HUES64 (cell line): ENCODE measurements at regions not wholly inside any gene's neighbourhood (a gene's known extent, or its start where the extent isn't known, plus 50 kb on each side); places are given as distances from the start of the nearest gene placed in this dataset.

Experiments
- H3K27ac ChIP-seq: 2 replicates; pipeline ENCODE4 v1.7.0; 2013; ENCODE audit warnings: low read depth, low read length, inconsistent platforms
- H3K27me3 ChIP-seq: 2 replicates; pipeline ENCODE4 v1.6.1; 2013; ENCODE audit warnings: mild to moderate bottlenecking, low read length; ENCODE audit not compliant: insufficient read depth
- H3K36me3 ChIP-seq: 2 replicates; pipeline ENCODE4 v1.6.1; 2013; ENCODE audit warnings: mild to moderate bottlenecking, low read length; ENCODE audit not compliant: insufficient read depth
- H3K4me1 ChIP-seq: 2 replicates; pipeline ENCODE4 v1.6.1; 2013; ENCODE audit warnings: mild to moderate bottlenecking, low read length, moderate library complexity; ENCODE audit not compliant: insufficient read depth
- H3K4me3 ChIP-seq: 2 replicates; pipeline ENCODE4 v1.5.1; 2013; ENCODE audit warnings: mild to moderate bottlenecking, low read length, moderate library complexity
- H3K9ac ChIP-seq: 2 replicates; pipeline ENCODE4 v1.6.1; 2013; ENCODE audit warnings: mild to moderate bottlenecking, low read depth, low read length
- H3K9me3 ChIP-seq: 2 replicates; pipeline ENCODE4 v1.6.1; 2013; ENCODE audit warnings: low read depth, low read length; ENCODE audit not compliant: insufficient read depth
- WGBS: fragments of 150-250, 120-280 bp; methylation state at CpG from one replicate; pipeline ENCODE4 v1.1.7; 2013; ENCODE audit warnings: missing lambda C conversion rate; 5-methylcytosine and 5-hydroxymethylcytosine counted together

DNA sequence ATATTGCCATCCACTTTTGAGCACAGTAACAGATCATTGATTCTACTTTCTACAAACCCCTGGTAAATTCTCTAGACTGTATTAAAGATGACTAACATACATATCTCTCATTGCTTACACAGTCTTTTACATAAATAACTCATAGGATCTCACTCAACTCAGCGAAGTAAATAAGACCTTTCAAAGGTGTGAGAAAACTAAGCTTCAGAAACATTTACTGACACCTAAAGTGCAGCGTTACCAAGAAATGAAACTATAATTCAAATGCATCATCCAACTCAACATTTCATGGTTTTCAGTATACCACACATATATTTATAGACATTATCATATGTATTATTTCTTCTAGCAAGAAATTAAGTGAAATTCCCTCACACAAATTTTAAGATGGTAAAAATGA is 189.8 kb downstream of the METTL4 start:
- WGBS, result 95% methylated on average over 2 of the region's 2 CpGs
- no peak overlapping the region for H3K9ac ChIP-seq
- H3K36me3 ChIP-seq, result no peaks in the 10 kb centered on the region
- H3K4me1 ChIP-seq, result no peaks in the 10 kb centered on the region
- peaks cover 5% of the 10 kb centered on the region; the same call in 1 of the 2 replicates for H3K9me3 ChIP-seq
- H3K4me3 ChIP-seq, result no peak overlapping the region
- H3K27me3 ChIP-seq, result no peaks in the 10 kb centered on the region
- no peak overlapping the region for H3K27ac ChIP-seq

DNA sequence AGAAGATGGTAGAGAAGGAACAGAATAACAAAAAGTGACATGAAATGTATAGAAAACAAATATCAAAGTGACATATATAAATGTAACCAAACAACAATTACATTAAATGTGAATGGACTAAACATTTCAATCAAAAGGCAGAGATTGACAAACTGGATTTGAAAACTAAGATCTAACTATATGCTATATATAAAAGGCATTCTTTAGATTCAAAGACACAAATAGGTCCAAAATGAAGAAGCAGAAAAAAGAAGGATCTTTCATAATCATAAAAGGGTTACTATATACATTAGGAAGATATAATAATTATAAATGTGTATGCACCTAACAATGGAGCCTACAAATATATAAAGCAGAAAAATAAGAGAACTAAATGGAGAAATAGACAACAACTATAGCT is 183.7 kb downstream of the METTL4 start:
- Histone ChIP-seq H3K27ac (no peak overlapping the region), H3K9ac (no peak overlapping the region), H3K27me3 (no peaks in the 10 kb centered on the region), H3K4me3 (no peak overlapping the region), H3K36me3 (no peaks in the 10 kb centered on the region), H3K4me1 (no peaks in the 10 kb centered on the region), H3K9me3 (peaks cover 27% of the 10 kb centered on the region; the same call in 1 of the 2 replicates)

DNA sequence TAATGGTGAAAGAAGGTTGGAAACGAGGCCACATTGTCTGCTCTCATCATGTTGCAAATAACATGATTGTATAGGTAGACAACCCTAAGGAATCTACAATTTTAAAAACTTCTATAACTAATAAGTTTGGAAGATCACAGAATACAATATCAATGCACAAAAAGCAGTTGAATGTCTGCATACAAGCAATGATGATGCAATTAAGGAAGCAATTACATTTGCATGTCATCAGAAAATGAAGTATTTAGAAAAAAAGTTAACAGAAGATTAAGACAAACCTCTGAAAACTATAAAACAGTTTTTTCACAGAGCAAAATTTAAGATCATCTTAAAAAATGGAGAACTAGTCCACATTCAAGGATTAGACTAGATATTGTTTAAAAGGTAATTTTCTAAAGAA is 181.1 kb downstream of the METTL4 start:
- Histone ChIP-seq H3K4me1 (no peaks in the 10 kb centered on the region; the same call in 1 of the 2 replicates), H3K4me3 (no peak overlapping the region), H3K9me3 (peaks cover 27% of the 10 kb centered on the region; the same call in 1 of the 2 replicates), H3K27ac (no peak overlapping the region), H3K27me3 (no peaks in the 10 kb centered on the region), H3K9ac (no peak overlapping the region), H3K36me3 (no peaks in the 10 kb centered on the region)
- WGBS, result no CpG with 5 or more reads among the region's 1 CpG

DNA sequence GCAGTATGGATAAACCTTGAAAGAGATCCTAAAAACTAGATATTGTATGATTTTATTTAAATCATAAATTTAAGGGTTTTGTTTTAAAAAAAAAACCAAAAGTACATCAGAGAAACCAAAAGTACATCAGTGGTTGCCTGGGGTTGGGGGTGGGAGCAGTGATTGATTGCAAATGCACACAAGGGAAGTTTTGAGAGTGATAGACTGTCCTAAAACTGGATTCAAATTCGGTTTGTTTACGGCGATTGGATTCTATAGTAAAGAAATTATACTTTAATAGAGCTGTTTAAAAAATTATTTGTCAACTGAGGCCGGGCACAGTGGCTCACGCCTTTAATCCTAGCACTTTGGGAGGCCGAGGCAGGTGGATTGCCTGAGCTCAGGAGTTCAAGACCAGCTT is 179.8 kb downstream of the METTL4 start:
- WGBS, result 81% methylated on average over 5 of the region's 6 CpGs
- Histone ChIP-seq H3K36me3 (no peaks in the 10 kb centered on the region), H3K27ac (no peak overlapping the region), H3K9ac (no peak overlapping the region), H3K4me3 (no peak overlapping the region), H3K4me1 (no peaks in the 10 kb centered on the region; the same call in 1 of the 2 replicates), H3K9me3 (peaks cover 22% of the 10 kb centered on the region; the same call in 1 of the 2 replicates), H3K27me3 (no peaks in the 10 kb centered on the region)

DNA sequence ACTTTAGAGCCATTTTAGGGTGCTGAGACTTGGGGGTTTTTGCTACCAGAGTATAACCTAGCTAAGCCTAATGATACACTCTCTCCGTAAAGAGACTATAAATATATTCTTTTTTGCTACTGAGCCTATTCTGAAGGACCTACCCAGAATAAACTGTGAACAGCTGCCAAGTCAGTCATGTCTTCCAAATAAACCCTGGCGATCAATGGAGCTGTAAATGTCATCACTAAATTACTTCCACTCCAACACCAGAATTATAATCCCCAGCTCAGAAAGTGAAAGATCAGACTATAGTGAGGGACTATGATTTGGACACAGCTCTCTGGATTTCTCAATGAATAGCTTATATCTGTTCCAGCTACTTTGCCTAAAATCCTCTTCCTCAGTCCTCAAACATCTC is 178.9 kb downstream of the METTL4 start:
- 95% methylated on average over 2 of the region's 2 CpGs for WGBS
- Histone ChIP-seq H3K4me1 (no peaks in the 10 kb centered on the region; the same call in 1 of the 2 replicates), H3K36me3 (no peaks in the 10 kb centered on the region)

DNA sequence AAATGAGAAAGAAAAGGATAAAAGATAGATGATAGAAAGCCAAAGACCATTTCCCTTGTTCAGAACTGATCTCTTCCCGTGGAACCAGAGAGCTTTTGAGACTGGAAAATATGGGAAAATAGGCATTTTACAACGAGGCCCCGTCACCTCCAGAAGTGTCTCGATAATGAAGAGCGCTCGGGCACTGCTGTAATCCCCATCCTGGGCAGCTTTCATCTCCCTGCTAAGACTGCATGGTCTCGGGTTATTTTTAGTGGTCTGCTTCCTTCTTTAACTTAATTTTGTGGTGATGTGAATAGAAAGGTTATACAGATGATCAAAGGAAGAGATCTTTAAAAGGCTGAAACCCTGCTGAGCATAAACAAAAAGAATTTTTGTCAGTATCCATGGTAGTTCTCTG is 176.6 kb downstream of the METTL4 start:
- 88% methylated on average over 7 of the region's 7 CpGs for WGBS
- Histone ChIP-seq H3K9me3 (no peaks in the 10 kb centered on the region), H3K4me3 (no peak overlapping the region), H3K4me1 (no peaks in the 10 kb centered on the region; the same call in 1 of the 2 replicates), H3K27ac (no peak overlapping the region), H3K36me3 (no peaks in the 10 kb centered on the region), H3K27me3 (no peaks in the 10 kb centered on the region), H3K9ac (no peak overlapping the region)

More for the DNA sequence above, 178.9 kb downstream of the METTL4 start:
- Histone ChIP-seq H3K9me3 (peaks cover 13% of the 10 kb centered on the region; the same call in 1 of the 2 replicates), H3K27ac (no peak overlapping the region), H3K4me3 (no peak overlapping the region), H3K27me3 (no peaks in the 10 kb centered on the region), H3K9ac (no peak overlapping the region)

DNA sequence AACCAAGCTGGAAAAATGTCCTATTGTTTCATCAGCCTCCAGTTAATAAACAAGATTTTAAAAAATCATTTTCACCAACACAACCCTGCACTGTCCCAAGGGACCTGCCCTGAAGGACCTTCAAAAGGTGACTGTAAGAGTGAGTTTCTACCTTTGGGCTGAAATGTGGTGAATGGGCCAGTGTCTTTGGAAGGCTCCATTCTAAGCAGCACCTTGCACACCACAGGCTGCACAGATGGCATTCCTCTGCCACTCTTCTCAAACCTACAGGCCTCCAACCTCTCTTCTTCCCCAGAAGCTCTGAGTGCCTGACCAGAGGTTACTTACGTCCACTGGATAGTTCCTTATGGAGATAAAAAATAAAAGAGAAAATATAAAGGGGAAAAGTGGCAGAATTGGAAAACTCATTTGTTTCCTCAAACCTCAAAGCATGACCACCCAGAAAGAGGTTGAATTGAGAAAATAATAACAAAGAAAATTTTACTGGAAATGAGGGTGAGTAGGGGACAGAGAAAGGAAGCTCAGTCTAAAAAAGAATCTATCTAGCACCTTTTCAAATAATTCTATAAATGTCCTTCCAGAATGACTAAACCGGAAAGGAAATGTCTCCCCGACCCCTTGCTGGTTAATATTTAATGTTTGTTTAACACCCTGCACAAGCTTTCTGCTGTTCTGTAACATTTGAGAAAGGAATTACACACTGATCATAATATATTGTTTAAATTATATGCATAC is 175.7 kb downstream of the METTL4 start:
- Histone ChIP-seq H3K27me3 (no peaks in the 10 kb centered on the region), H3K9ac (no peak overlapping the region), H3K27ac (no peak overlapping the region), H3K4me1 (no peaks in the 10 kb centered on the region; the same call in 1 of the 2 replicates), H3K36me3 (no peaks in the 10 kb centered on the region), H3K4me3 (no peak overlapping the region), H3K9me3 (no peaks in the 10 kb centered on the region)
- WGBS, result 100% methylated on average over 1 of the region's 3 CpGs

DNA sequence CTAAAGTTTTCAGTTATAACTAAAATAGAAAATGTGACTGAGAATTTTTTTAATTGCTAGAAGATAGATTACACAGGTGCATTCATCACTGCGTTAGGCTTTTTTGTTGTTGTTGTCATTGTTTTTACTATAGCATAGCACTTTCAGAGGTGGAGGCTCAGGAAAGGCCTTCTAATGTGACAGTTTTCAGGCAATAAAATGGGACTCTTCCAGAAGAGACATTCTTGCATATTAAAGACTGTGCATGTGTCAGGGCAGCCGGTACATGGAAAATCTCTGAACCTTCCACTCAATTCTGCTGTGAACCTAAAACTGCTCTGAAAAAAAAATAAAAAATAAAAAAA is 175.2 kb downstream of the METTL4 start:
- no peaks in the 10 kb centered on the region for H3K27me3 ChIP-seq
- no peak overlapping the region for H3K4me3 ChIP-seq
- no peaks in the 10 kb centered on the region for H3K9me3 ChIP-seq
- 98% methylated on average over 2 of the region's 2 CpGs for WGBS
- H3K9ac ChIP-seq, result no peak overlapping the region
- no peaks in the 10 kb centered on the region; the same call in 1 of the 2 replicates for H3K4me1 ChIP-seq
- no peak overlapping the region for H3K27ac ChIP-seq
- H3K36me3 ChIP-seq, result no peaks in the 10 kb centered on the region

DNA sequence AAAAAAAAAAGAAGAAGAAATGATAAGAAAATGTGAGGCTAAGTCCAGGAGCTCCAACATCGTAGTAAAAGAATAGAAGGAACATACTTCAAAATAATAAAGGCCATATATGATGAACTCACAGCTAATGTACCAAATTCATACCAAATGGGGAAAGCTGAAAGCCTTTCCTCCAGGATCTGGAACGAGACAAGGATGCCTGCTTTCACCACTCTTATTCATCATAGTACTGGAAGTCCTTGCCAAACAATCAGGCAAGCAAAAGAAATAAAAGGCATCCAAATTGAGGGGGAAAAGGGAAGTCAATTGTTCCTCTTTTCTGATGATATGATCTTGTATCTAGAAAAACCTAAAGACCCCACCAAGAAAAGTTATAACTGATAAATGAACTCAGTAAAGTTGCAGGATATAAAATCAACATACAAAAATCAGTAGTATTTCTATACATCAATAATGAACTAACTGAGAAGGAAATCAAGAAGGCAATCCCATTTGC is 170.6 kb downstream of the METTL4 start:
- no peaks in the 10 kb centered on the region for H3K27me3 ChIP-seq
- no peak overlapping the region for H3K27ac ChIP-seq
- H3K4me1 ChIP-seq, result no peaks in the 10 kb centered on the region
- no peak overlapping the region for H3K4me3 ChIP-seq
- WGBS, result 87% methylated on average over 2 of the region's 2 CpGs
- no peaks in the 10 kb centered on the region for H3K9me3 ChIP-seq
- H3K9ac ChIP-seq, result no peak overlapping the region
- H3K36me3 ChIP-seq, result no peaks in the 10 kb centered on the region

DNA sequence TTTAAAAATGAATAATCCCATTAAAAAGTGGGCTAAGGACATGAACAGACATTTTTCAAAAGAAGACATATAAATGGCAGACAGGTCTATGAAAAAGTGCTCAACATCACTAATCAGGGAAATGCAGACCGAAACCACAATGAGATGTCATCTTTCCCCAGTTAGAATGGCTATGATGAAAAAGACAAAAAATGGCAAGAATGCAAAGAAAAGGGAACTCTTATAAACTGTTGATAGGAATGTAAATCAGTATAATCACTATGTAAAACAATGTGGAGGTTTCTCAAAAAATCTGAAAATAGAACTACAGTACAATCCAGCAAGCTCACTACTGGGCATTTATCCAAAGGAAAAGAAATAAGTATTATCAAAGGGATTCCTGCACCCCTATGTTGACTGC is 169.2 kb downstream of the METTL4 start:
- Histone ChIP-seq H3K27ac (no peak overlapping the region), H3K27me3 (no peaks in the 10 kb centered on the region), H3K9me3 (no peaks in the 10 kb centered on the region), H3K36me3 (no peaks in the 10 kb centered on the region), H3K9ac (no peak overlapping the region), H3K4me3 (no peak overlapping the region), H3K4me1 (no peaks in the 10 kb centered on the region)
- 86% methylated on average over 1 of the region's 1 CpG for WGBS

DNA sequence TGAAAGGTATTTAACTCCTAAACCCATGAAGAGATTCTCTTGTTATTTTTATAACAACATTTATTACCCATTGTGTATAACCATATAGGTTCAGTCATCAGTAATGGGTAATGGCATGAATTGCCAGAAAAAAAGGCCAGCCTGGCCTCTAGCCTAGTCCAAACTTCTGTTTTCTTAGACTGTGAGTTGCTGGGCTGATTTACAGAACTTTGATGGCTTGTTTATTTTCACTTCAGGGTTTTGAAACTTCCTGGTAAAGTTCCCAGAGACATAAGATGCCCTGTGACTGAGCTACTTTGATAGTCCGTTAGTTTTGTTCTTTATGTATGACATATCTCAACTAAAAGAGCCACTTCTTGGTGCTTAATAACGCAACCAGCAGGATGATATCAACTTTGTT is 164.8 kb downstream of the METTL4 start:
- no peaks in the 10 kb centered on the region for H3K36me3 ChIP-seq
- H3K4me3 ChIP-seq, result no peak overlapping the region
- H3K9ac ChIP-seq, result no peak overlapping the region
- H3K4me1 ChIP-seq, result peaks cover 4% of the 10 kb centered on the region
- 100% methylated on average over 2 of the region's 2 CpGs for WGBS
- no peaks in the 10 kb centered on the region for H3K9me3 ChIP-seq
- no peak overlapping the region for H3K27ac ChIP-seq
- no peaks in the 10 kb centered on the region for H3K27me3 ChIP-seq
